Lower lobe of right lung (tissue), 2 donors: ENCODE measurements at regions not wholly inside any gene's neighbourhood (a gene's known extent, or its start where the extent isn't known, plus 50 kb on each side); places are given as distances from the start of the nearest gene placed in this dataset.

ENCODE experiments used
- ATAC-seq, 2 donors: fragments of 200-7000 bp; cut with Tn5 transposase; one replicate each; pipeline ENCODE4 v1.9.1; 2020 to 2022; ENCODE audit warnings: mild to moderate bottlenecking in 2 of 2, moderate library complexity in 2 of 2
- DNase-seq: peaks from one replicate; pipeline ENCODE4 v3.0.0-alpha.2; 2020
- H3K27ac ChIP-seq: fragments of 200-600 bp; one replicate; pipeline ENCODE4 v1.8.0; 2022
- H3K27me3 ChIP-seq: fragments of 200-600 bp; one replicate; pipeline ENCODE4 v1.8.0; 2022; ENCODE audit warnings: low read depth
- H3K36me3 ChIP-seq: fragments of 200-600 bp; one replicate; pipeline ENCODE4 v1.8.0; 2022; ENCODE audit warnings: mild to moderate bottlenecking
- H3K4me1 ChIP-seq: fragments of 200-600 bp; one replicate; pipeline ENCODE4 v1.8.0; 2022
- H3K4me3 ChIP-seq: fragments of 200-600 bp; one replicate; pipeline ENCODE4 v1.8.0; 2022; ENCODE audit warnings: mild to moderate bottlenecking
- H3K9me3 ChIP-seq: fragments of 200-600 bp; one replicate; pipeline ENCODE4 v1.8.0; 2022
- intact Hi-C: fragments of 100-400 bp; cut with DNase I; formaldehyde crosslinking; loops from one replicate; pipeline ENCODE4 v1.11.0; 2022
- TF ChIP-seq, protein P1 (sequence below): fragments of 200-600 bp; IDR thresholded peaks from one replicate; pipeline ENCODE4 v1.8.0; 2022; ENCODE audit warnings: antibody characterized with exemption, mild to moderate bottlenecking
- donor health status: DM: no; HTN: yes; CAD: no; lungs with severe emphysema.

DNA sequence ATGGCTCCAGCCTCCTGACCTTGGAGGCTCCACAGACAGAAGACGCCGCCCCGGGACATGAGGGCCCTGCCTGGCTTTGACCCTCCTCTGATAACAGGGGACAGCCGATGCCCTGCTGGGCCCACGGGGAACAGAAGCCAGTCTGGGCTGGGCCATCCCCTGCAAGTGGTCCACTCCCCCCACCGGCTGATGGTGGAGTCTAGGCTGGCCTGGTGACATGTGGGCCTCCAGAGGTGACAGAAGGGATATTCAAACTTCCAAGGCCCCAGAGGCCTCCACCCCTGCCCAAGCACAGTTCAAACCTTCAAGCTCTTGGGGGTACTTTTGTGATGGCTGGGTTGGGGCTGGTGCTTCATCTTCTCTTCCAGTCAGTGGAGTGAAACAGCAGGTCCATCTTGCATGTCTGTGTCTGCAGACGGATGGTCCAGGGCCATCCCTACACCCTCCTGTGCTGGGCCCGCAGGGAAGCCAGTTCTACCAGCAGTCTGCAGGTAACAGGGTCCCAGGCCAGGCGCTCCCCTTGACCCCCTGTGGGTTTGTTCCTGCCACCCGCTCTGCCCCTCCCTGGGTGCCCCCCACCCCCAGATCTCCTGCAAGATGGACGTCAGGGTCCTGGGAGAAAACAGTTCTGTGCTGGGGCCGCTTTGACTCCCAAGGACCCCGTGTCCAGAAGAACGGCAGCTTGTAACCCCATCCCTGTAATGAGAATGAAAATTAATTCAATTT lies 929.9 kb downstream of the BRD1 start:
- Histone ChIP-seq H3K9me3 (no peaks in the 10 kb centered on the region), H3K27ac (no peak overlapping the region), H3K4me1 (no peaks in the 10 kb centered on the region), H3K27me3 (peaks cover 6% of the 10 kb centered on the region), H3K36me3 (no peaks in the 10 kb centered on the region), H3K4me3 (no peak overlapping the region)
- ATAC-seq (no peak), DNase-seq (no peak)
- TF ChIP-seq, protein P1, sequence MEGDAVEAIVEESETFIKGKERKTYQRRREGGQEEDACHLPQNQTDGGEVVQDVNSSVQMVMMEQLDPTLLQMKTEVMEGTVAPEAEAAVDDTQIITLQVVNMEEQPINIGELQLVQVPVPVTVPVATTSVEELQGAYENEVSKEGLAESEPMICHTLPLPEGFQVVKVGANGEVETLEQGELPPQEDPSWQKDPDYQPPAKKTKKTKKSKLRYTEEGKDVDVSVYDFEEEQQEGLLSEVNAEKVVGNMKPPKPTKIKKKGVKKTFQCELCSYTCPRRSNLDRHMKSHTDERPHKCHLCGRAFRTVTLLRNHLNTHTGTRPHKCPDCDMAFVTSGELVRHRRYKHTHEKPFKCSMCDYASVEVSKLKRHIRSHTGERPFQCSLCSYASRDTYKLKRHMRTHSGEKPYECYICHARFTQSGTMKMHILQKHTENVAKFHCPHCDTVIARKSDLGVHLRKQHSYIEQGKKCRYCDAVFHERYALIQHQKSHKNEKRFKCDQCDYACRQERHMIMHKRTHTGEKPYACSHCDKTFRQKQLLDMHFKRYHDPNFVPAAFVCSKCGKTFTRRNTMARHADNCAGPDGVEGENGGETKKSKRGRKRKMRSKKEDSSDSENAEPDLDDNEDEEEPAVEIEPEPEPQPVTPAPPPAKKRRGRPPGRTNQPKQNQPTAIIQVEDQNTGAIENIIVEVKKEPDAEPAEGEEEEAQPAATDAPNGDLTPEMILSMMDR = no peak
- intact Hi-C loops = no loop called here

DNA sequence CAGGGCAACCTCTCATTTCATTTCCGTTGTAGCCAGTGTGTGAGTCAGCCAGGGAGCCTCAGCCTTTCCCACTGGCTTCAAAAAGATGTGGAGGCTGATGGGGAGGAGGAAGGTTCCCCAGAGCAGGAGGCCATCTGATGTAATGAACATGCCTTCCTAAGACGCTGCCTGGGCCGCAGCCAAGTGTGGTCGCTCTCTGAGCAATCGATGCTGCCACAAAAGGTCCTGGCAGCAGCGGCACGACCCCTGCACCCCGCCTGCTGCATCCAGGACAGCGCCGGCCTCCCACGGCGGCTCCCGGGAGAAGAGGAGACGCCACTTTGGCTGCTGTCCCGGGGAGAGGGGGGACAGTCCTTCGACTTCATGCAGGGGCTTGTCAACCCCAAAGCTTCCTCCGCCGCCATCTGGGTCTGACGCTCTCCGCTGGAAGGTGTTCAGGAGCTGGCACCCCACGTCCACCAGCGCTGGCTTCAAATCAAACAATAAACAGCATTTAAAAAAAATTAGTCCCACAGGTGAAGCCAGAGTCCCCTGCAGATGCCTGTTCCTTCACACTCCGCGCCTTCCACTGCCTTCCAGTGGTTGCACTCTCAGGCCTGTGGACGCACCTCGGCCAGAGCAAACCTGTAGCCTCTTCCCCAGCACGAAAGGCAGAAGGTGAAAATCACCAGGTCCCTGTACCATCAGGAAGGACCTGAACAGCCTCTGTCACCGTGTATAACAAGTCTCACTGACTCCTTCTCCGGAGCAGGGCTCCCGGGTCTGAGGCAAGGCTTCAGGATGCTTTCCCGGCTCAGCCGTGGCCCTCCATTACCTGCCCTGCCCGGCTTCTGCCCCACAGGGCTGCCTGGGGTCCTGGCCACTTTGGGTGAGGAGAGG lies 930.7 kb downstream of the BRD1 start:
- Histone ChIP-seq H3K36me3 (no peaks in the 10 kb centered on the region), H3K4me3 (no peak overlapping the region), H3K9me3 (no peaks in the 10 kb centered on the region), H3K4me1 (no peaks in the 10 kb centered on the region), H3K27me3 (peaks cover 6% of the 10 kb centered on the region), H3K27ac (no peak overlapping the region)
- DNase-seq = no peak
- intact Hi-C loops = no loop called here
- no peak for ATAC-seq
- TF ChIP-seq, protein P1 = no peak

DNA sequence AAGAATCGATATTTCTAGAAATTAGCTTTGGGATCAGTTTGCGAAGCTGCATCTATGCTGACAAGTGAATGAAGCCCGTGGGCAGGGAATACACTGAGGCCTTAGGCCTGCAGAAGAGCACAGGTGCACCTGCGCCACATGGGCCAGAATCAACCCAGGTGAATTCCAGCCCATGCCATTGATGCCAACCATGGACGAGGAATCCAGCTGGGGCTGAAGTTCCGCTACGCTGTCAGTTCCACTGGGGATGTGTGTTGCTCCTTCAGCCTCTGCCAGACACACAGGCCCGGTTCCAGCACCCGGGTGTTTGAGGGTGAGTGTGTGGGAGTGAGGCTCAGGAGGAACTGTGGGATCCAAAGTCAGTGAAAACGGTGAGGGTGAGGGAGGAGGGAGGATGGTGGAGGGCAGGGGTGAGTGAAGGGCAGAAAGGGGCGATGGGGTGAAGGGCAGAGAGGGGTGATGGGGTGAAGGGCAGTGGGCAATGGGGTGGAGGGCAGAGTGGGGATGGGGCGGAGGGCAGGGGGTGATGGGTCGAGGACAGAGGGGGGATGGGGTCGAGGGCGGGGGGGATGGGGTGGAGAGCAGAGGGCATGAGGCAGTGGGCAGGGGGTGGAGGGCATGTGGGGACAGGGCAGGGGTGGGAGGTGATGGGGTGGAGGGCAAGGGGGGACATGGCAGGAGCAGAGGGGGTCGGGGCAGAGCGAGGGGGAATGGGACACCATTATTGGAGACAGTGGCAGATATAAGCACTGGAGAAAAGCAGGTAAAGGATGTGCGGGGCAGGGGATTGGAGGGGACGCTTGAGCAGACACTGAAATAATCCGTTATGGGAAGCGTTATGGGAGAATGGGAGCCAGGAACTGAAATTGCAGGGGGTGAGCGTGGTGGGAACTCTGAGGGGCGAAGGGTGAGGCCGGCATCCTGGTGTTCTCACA lies 931.6 kb downstream of the BRD1 start:
- Histone ChIP-seq H3K9me3 (no peaks in the 10 kb centered on the region), H3K27ac (no peak overlapping the region), H3K36me3 (no peaks in the 10 kb centered on the region), H3K4me3 (no peak overlapping the region), H3K27me3 (peaks cover 13% of the 10 kb centered on the region), H3K4me1 (no peaks in the 10 kb centered on the region)
- no peak for ATAC-seq
- no peak for DNase-seq
- intact Hi-C loops = no loop called here
- TF ChIP-seq, protein P1 = no peak

DNA sequence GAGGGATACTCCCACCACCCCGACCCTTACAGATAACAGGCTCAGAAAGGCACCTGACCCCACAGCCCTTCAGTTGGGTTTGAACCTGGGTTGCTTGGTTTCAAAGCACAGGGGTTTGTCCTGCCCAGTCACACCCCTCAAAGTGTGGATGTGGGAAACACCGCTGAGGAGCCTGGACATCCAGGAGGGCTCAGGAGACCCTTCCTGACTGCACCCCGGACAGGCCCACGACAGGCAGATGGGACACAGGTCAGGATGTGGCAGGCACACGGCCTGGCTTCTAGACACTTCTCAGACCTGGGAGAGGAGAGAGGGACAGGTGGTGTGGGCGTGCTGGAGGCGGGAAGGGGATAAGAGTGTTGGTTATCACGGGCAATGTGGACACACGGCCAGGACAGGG lies 932.3 kb downstream of the BRD1 start:
- Histone ChIP-seq H3K36me3 (no peaks in the 10 kb centered on the region), H3K9me3 (no peaks in the 10 kb centered on the region), H3K4me1 (no peaks in the 10 kb centered on the region), H3K27me3 (peaks cover 13% of the 10 kb centered on the region), H3K4me3 (no peak overlapping the region), H3K27ac (no peak overlapping the region)
- TF ChIP-seq, protein P1 = no peak
- DNase-seq = no peak
- intact Hi-C loops = no loop called here
- no peak for ATAC-seq

DNA sequence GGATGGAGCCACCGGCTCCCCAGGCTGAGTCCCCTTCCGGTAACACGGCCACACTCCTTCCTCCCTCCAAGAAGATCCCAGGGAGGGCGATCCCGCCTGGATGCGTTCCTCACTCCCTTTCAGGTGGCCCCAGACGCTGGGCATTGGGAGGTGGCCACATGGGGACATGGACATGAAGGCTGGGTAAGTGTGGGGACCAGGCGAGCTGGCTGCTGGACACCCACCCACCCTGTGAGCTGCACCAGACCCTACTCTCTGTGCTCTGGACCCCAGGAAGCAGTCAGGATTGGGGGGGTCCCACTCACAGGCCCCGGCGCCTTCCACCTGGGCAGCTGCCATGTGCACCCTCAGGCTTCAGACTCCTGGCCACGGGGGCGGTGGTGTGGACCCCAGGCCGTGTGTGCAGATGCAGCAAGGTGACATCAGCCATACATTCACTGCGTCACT lies 932.8 kb downstream of the BRD1 start:
- Histone ChIP-seq H3K27me3 (peaks cover 13% of the 10 kb centered on the region), H3K36me3 (no peaks in the 10 kb centered on the region), H3K4me3 (no peak overlapping the region), H3K4me1 (no peaks in the 10 kb centered on the region), H3K27ac (no peak overlapping the region), H3K9me3 (no peaks in the 10 kb centered on the region)
- DNase-seq = no peak
- TF ChIP-seq, protein P1 = no peak
- no peak for ATAC-seq
- intact Hi-C loops = no loop called here
